ENCODE measurements at regions not wholly inside any gene's neighbourhood (a gene's known extent, or its start where the extent isn't known, plus 50 kb on each side); places are given as distances from the start of the nearest gene placed in this dataset.

DNA sequence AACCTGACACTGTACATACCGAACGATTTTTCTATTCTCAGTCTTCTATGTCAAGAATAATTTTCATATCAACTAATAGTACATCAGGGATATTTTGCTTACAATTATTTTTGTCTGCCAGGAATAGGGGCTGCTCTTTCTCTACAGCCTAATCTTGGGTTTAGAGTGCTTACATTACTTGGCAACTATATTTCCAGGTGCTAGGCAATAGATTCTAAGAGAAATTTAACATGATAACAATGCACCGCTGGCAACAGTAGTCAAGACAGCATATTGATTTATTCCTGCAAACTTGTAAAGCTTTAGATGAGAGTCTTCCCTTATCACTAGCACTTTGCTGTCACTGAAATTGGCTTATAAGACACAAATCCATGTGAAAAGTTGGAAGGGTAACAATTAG is 935.9 kb downstream of the CDH11 start:
- TF ChIP-seq POLR2AphosphoS5 (IDR thresholded peaks at IDR 0.05; ENCODE audit: borderline replicate concordance, low read depth, low read length), result no peak
- no peak for TF ChIP-seq EZH2 (IDR thresholded peaks at IDR 0.05)
- TF ChIP-seq FOXP2 (optimal IDR thresholded peaks at IDR 0.05; ENCODE audit: control extremely low read depth, extremely low read length, insufficient read depth), result no peak

Data from SK-N-MC (cell line).